CD14-positive monocyte (primary cell): ENCODE measurements at regions not wholly inside any gene's neighbourhood (a gene's known extent, or its start where the extent isn't known, plus 50 kb on each side); places are given as distances from the start of the nearest gene placed in this dataset.

Experiments used
- DNase-seq, 3 donors: peaks; one replicate each; pipeline ENCODE4 v3.0.0-alpha.2; 2011 to 2022
- H2AFZ ChIP-seq: 2 replicates; pipeline ENCODE4 v1.6.0; 2012; ENCODE audit warnings: mild to moderate bottlenecking, low read depth, low read length, inconsistent platforms; ENCODE audit not compliant: insufficient read depth, poor library complexity, severe bottlenecking
- H3K27ac ChIP-seq, 2 donors: 1 replicate in 1 of 2; 2 replicates in 1 of 2; pipeline ENCODE4 v1.5.1; 2012 to 2013; ENCODE audit warnings: low read length in 2 of 2, control low read depth in 1 of 2, inconsistent platforms in 1 of 2, low read depth in 1 of 2, mild to moderate bottlenecking in 1 of 2
- H3K27me3 ChIP-seq, 2 donors: one replicate each; pipeline versions ENCODE4 v1.6.0 to v1.6.1; 2011 to 2013; ENCODE audit warnings: low read length in 2 of 2; ENCODE audit not compliant: control insufficient read depth in 2 of 2, insufficient read depth in 2 of 2
- H3K36me3 ChIP-seq, 2 donors: replicated peaks in 1 of 2; 1 replicate in 1 of 2; 2 replicates in 1 of 2; pipeline versions ENCODE4 v1.5.1 to v1.6.1; 2012 to 2013; ENCODE audit warnings: low read length in 2 of 2, control low read depth in 1 of 2, inconsistent platforms in 1 of 2, mild to moderate bottlenecking in 1 of 2; ENCODE audit not compliant: insufficient read depth in 2 of 2, control insufficient read depth in 1 of 2
- H3K4me1 ChIP-seq, 2 donors: 1 replicate in 1 of 2; 2 replicates in 1 of 2; pipeline versions ENCODE4 v1.5.1 to v1.6.1; 2012 to 2013; ENCODE audit warnings: low read length in 2 of 2, control low read depth in 1 of 2, inconsistent platforms in 1 of 2, mild to moderate bottlenecking in 1 of 2, moderate library complexity in 1 of 2; ENCODE audit not compliant: insufficient read depth in 2 of 2, control insufficient read depth in 1 of 2
- H3K4me2 ChIP-seq: replicated peaks from 2 replicates; pipeline ENCODE3; 2012; ENCODE audit warnings: low read length, moderate library complexity, mild to moderate bottlenecking; ENCODE audit not compliant: poor library complexity, severe bottlenecking; ENCODE audit errors: extremely low read depth
- H3K4me3 ChIP-seq, 3 experiments: fragments of 200-600 bp in 1 of 3; sonication (generic) in 1 of 3; replicated peaks in 1 of 3; 1 replicate in 2 of 3; 2 replicates in 1 of 3; pipeline ENCODE4 v1.5.1; 2011 to 2013; ENCODE audit warnings: low read length in 3 of 3, mild to moderate bottlenecking in 3 of 3, control low read depth in 2 of 3, low read depth in 2 of 3, inconsistent platforms in 1 of 3, moderate library complexity in 1 of 3
- H3K79me2 ChIP-seq: 2 replicates; pipeline ENCODE4 v1.6.0; 2012; ENCODE audit warnings: mild to moderate bottlenecking, control low read depth, inconsistent platforms, low read length, moderate library complexity; ENCODE audit not compliant: insufficient read depth
- H3K9ac ChIP-seq: 2 replicates; pipeline ENCODE4 v1.6.0; 2017; ENCODE audit warnings: low read length, mild to moderate bottlenecking; ENCODE audit not compliant: insufficient read depth, poor library complexity, severe bottlenecking
- H3K9me3 ChIP-seq, 2 donors: replicated peaks in 1 of 2; 1 replicate in 1 of 2; 2 replicates in 1 of 2; pipeline versions ENCODE4 v1.5.1 to v1.6.1; 2012 to 2013; ENCODE audit warnings: low read length in 2 of 2, control low read depth in 1 of 2; ENCODE audit not compliant: control insufficient read depth in 1 of 2, insufficient read depth in 1 of 2
- H4K20me1 ChIP-seq: 2 replicates; pipeline ENCODE4 v1.6.0; 2012; ENCODE audit warnings: mild to moderate bottlenecking, low read length, control low read depth, moderate library complexity; ENCODE audit not compliant: insufficient read depth
- H3K27ac Mint-ChIP-seq, 7 donors: one replicate each; pipeline ENCODE4 v1.8.0; 2020; ENCODE audit warnings: mild to moderate bottlenecking in 7 of 7, mixed read lengths in 7 of 7, moderate library complexity in 6 of 7, inconsistent platforms in 2 of 7
- H3K27me3 Mint-ChIP-seq, 3 donors: one replicate each; pipeline ENCODE4 v1.8.0; 2021 to 2022; ENCODE audit warnings: low read depth in 3 of 3, mild to moderate bottlenecking in 3 of 3, mixed read lengths in 3 of 3, moderate library complexity in 3 of 3, inconsistent platforms in 1 of 3
- H3K36me3 Mint-ChIP-seq, 2 donors: one replicate each; pipeline ENCODE4 v1.8.0; 2020; ENCODE audit warnings: mixed read lengths in 2 of 2, inconsistent platforms in 1 of 2, mild to moderate bottlenecking in 1 of 2
- H3K4me1 Mint-ChIP-seq: one replicate; pipeline ENCODE4 v1.8.0; 2020; ENCODE audit warnings: mild to moderate bottlenecking, mixed read lengths
- H3K4me3 Mint-ChIP-seq, 2 donors: one replicate each; pipeline ENCODE4 v1.8.0; 2020; ENCODE audit warnings: mild to moderate bottlenecking in 2 of 2, mixed read lengths in 2 of 2, moderate library complexity in 1 of 2
- H3K9me3 Mint-ChIP-seq, 7 donors: one replicate each; pipeline ENCODE4 v1.8.0; 2020 to 2022; ENCODE audit warnings: mixed read lengths in 7 of 7, mild to moderate bottlenecking in 6 of 7, moderate library complexity in 6 of 7, inconsistent platforms in 2 of 7
- CTCF ChIP-seq: fragments of 200-600 bp; IDR thresholded peaks from one replicate; pipeline ENCODE4 v1.8.0; 2022; ENCODE audit warnings: antibody characterized with exemption, mild to moderate bottlenecking
- WGBS: methylation state at CpG from one replicate; pipeline ENCODE4 v1.1.5; 2013; ENCODE audit warnings: missing lambda C conversion rate; ENCODE audit not compliant: insufficient coverage; 5-methylcytosine and 5-hydroxymethylcytosine counted together
- intact Hi-C, 2 donors: fragments of 100-400 bp; cut with micrococcal nuclease; formaldehyde crosslinking; loops; one replicate each; pipeline versions ENCODE4 v1.15.0 to v1.15.1; 2023

- Mint-ChIP-seq H3K27me3 (peaks cover 0 to 5% (median 2%) of the 10 kb centered on the region in 3 donors), H3K9me3 (peaks cover 2 to 9% (median 6%) of the 10 kb centered on the region in 7 donors), H3K4me1 (peaks cover 3% of the 10 kb centered on the region), H3K4me3 (no peak overlapping the region), H3K36me3 (no peaks in the 10 kb centered on the region), H3K27ac (no peak overlapping the region)
- H3K9ac ChIP-seq = no peak overlapping the region
- peaks cover 0 to 5% of the 10 kb centered on the region in 2 donors for H3K9me3 ChIP-seq
- no peak for DNase-seq
- no peaks in the 10 kb centered on the region for H4K20me1 ChIP-seq
- no peak for TF ChIP-seq CTCF
- no peak overlapping the region for H3K27ac ChIP-seq
- no peak overlapping the region for H3K4me3 ChIP-seq
- 91% methylated on average over 7 of the region's 7 CpGs for WGBS
- H3K36me3 ChIP-seq = no peaks in the 10 kb centered on the region
- no peaks in the 10 kb centered on the region for H3K79me2 ChIP-seq
- H3K27me3 ChIP-seq = no peaks in the 10 kb centered on the region
- no peak overlapping the region for H3K4me2 ChIP-seq
- H2AFZ ChIP-seq = no peak overlapping the region
- intact Hi-C loops = no loop called here
- no peaks in the 10 kb centered on the region for H3K4me1 ChIP-seq
Measured at GRCh38 chr2:47629501-47630460, 59.0 kb upstream of the KCNK12 start.

GRCh38 chr2:47628904-47629303 is 58.1 kb upstream of the KCNK12 start:
- Histone ChIP-seq H3K4me3 (no peak overlapping the region), H3K36me3 (no peaks in the 10 kb centered on the region), H4K20me1 (no peaks in the 10 kb centered on the region), H3K4me2 (no peak overlapping the region), H3K9ac (no peak overlapping the region), H3K79me2 (no peaks in the 10 kb centered on the region), H3K27ac (no peak overlapping the region), H3K9me3 (peaks cover 0 to 5% of the 10 kb centered on the region in 2 donors), H3K4me1 (no peaks in the 10 kb centered on the region), H2AFZ (no peak overlapping the region), H3K27me3 (no peaks in the 10 kb centered on the region)
- Mint-ChIP-seq H3K4me1 (no peaks in the 10 kb centered on the region), H3K27me3 (peaks cover 0 to 4% (median 0%) of the 10 kb centered on the region in 3 donors), H3K4me3 (no peak overlapping the region), H3K27ac (no peak overlapping the region), H3K9me3 (peaks cover 2 to 9% (median 4%) of the 10 kb centered on the region in 7 donors), H3K36me3 (no peaks in the 10 kb centered on the region)
- intact Hi-C loops = no loop called here
- TF ChIP-seq CTCF = no peak
- WGBS = 86% methylated on average over 1 of the region's 3 CpGs
- DNase-seq = no peak
